GM21786 (cell line): ENCODE measurements at regions not wholly inside any gene's neighbourhood (a gene's known extent, or its start where the extent isn't known, plus 50 kb on each side); places are given as distances from the start of the nearest gene placed in this dataset.
"Not testable (repeated sequence)": the region's sequence is repeated elsewhere in the genome, so short reads cannot be mapped to it uniquely, and the experiment has no call there.

Experiments used
- ATAC-seq: cut with Tn5 transposase; IDR thresholded peaks from one replicate; pipeline ENCODE4 v1.9.1; 2021; ENCODE audit not compliant: unreplicated experiment

DNA sequence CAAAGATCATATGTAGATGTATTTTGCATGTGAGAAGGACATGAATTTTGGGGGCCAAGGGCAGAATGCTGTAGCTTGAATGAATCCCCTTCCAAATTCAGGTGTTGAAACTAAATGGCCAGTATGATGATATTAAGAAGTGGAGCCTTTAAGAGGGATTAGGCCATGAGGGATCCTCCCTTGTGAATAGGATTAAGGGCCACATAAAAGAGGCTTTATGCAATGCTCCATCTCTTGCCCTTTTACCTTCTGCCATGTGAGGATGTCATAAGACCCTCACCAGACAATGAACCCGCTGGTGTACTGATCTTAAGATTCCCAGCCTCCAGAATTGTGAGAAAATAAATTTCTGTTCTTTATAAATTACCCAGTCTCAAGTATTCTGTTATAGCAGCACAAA lies 206.1 kb downstream of the YTHDC2 start:
- ATAC-seq: no peak

DNA sequence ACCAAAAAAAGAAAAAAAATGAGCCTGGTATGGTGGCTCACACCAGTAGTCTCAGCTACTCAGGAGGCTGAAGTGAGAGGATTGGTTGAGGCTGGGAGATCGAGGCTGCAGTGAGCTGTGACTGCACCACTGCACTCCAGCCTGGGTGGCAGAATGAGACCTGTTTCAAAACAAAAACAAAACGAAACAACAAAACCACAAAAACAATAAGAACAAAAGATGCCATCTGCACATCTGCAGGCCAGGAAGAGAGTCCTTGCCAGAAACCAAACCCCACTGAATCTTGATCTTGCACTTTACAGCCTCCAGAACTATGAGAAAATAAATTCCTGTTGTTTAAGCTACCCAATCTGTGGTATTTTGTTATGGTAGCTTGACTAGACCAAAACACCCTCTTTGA lies 207.7 kb downstream of the YTHDC2 start:
- no peak for ATAC-seq

DNA sequence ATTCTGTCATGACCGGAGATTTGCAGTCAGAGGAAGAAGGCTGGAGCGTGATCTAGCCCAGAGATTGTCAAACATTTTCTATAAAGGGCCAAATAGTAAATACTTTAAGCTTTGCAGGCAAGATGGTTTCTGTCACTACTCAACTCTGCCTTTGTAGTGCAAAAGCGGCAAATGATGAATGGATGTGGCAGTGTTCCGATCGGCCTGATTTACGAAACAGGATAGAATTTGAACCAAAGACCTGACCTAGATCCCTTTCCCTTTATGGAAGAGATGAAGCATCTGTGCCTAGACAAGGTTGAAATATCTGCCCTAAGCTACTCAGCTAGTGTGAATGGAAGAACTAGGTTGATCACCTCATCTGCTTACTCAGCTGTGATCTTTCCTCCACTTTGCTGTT lies 209.5 kb downstream of the YTHDC2 start:
- ATAC-seq: no peak

DNA sequence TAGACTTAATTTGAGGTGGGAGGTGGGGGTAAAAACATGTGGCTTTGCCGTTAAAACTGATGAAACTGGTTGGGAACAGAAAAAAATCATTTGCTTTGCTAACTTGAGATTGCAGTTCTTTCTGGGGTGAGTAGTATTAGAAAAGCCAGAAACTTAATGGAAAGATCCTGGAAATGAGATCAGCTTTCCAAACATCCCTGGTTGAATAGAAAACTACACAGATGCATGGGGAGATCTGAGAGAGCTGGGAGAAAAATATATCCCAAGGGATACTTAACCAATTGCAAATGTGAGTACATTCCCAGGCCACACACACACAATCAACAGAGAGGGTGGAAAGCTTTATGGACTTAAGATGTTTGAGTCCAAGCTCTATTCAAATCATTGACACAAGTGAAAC lies 222.3 kb downstream of the YTHDC2 start:
- ATAC-seq: no peak

DNA sequence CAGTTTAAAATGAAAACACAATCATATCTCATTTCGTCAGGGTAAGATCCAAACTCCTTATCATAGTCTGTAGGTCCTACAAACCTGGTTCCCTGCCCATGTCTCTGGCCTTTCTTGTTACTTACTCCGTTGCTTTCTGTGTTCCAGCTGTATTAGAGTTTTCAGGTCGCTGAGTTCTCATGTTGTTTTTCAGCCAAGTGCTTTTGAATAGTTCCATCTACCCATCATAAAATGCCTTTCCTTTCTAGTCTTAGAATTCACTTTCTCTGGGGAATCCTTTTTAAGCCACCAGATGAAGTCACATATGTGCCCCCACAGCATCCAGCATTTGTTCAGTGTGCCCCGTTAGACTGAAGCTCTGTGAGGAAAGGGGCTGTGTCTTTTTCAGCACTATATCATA lies 228.7 kb downstream of the YTHDC2 start:
- ATAC-seq: no peak

DNA sequence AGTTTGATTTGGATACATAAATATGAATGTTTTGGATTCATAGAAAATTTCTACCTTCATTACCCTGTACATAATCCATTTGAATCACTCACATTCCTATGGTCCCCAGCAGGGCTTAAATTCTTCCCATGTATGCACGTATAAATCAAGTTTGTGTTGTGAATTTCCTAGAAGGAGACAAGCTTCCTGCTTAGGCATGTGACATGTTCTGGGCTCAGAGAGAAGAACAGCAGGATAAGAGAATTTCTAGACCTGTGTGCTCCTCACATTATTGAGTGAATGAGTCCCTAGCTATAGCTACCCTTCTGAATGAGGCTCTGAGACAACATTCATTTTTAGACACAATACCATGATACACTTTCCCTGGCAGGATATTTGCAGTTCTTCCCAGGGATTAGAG lies 229.1 kb downstream of the YTHDC2 start:
- no peak for ATAC-seq

DNA sequence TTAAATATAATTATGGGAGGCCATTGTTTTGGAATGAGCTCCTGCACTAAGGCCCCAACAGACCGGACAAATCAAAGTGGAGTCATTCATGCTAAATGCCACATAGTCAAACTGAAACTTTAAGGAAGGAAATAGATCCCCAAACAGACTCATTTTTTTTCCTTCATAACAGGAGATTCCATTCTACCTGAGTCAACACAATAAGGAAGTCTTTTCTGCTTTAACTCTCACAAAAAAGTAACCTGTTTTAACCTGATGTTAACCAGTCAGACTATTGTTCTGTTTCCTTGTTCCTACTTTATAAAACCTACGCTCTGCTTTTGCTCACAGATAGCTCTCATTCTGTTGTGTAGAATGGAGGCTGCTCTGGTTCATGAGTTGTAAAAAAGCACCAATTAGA lies 234.9 kb downstream of the YTHDC2 start:
- ATAC-seq: no peak

DNA sequence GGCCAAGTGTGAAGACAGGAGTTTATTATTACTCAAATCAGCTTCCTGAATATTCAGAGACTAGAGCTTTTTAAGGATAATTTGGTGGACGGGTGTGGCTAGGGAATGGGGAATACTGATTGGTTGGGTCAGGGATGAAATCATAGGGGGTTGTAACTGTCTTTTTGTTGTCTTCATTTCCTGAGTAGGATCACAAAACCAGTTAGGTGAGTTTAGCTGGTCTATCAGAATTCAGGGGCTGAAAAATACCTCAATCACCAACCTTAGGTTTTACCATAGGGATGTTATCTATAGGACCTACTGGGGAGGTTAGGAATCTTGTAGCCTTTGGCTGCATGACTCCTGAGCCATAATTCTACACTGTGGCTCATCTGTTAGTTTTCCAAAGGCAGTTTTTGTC lies 235.8 kb downstream of the YTHDC2 start:
- no peak for ATAC-seq

DNA sequence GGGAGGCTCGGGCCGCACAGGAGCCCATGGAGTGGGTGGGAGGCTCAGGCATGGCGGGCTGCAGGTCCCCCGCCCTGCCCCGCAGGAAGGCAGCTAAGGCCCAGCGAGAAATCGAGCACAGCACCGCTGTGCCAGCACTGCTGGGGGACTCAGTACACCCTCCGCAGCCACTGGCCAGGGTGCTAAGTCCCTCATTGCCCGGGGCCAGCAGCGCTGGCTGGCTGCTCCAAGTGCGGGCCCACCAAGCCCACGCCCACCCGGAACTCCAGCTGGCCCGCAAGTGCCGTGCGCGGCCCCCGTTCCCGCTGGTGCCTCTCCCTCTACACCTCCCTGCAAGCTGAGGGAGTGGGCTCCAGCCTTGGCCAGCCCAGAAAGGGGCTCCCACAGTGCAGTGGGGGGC lies 239.7 kb downstream of the YTHDC2 start:
- ATAC-seq: not testable (repeated sequence)

DNA sequence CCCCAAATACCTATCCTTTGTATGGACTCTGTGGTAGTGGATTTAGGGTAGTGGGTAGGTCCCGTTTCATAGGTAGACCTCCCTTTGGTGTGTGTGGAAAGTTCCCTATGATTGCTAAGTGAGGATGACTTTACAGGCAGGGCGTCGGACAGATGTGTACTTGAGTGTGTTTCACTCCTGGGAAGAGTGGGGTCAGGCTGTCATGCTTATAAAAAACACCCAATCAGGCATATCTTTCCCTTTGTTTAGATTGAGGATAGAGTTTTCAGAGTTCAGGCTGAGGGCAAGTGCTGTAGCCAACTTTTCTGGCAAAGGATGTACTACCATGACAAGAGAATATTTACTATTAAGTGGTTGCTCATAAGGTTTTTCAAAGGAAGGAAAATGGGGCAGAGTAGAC lies 242.0 kb downstream of the YTHDC2 start:
- no peak for ATAC-seq

DNA sequence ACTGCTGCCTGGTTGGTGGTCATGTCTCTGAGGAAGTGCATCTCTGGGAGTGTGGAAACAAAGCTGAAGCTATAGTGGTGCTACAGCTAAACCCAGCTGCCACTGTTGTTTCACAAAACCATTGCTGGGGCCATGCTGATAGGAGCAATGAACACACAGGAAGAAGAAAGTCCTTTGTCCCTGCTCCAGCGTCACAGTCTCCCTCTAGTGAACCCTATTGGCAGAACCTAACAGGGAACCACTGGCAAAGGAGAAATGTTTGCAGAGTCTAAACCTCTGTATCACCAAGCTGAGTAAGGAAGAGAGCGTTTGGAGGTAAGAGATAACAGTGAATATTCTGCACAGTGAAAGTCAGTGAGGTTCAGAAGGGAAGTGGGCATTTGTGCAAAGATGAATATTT lies 244.0 kb downstream of the YTHDC2 start:
- ATAC-seq: no peak

DNA sequence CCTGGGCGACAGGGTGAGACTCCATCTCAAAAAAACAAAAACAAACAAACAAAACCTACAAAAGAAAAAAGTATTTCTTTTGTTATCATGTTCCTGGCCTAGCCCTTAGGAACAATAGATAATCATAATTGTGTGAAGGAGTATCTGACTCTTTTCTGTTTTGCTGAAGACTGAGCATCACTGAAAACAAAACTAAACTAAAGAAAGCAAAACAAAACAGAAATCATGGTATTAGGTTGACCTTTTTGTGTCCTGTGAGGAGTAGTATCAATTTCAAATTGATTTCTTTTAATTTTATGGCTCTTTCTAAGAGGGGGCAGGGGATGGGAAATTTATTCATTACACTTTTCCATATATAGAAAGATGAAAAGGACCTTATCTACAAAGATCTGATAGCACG lies 246.0 kb downstream of the YTHDC2 start:
- no peak for ATAC-seq

DNA sequence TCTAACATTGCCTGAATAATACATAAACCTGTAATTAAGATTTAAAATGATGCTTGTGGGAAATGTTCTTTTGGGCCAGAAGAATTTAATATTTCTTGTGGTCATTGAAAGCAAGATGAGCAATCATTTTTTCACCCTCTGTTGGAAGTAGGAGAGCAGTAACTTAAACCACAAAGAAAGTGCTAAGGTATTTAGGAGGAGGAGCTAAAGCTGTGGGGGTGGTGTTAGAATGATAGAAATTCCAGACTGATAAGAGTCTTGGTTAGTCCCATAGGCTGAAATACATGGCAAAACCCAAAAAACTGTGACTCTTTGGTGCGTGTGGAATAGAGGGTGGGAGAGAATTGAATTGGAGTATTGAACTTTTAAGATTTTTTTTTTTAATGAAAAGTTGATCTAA lies 247.0 kb downstream of the YTHDC2 start:
- no peak for ATAC-seq

DNA sequence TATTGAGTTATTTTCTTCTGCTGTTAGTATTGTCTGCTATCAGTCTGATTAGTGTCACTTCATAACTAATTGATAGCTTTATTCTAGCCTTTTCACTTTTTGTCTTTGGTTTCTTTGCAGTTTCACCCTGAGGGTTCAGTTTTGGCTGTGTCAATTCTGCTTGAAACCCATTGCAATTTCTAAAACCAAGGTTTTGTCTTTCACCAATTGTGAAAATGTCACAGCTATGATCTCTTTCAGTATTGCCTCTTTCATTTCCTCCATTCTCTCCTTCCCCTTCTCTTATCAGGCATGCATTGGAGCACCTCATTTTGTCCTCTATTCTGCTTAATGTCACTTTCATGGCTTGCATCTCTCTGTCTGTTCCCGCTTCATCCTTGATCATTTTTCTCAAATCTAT lies 248.1 kb downstream of the YTHDC2 start:
- ATAC-seq: no peak

DNA sequence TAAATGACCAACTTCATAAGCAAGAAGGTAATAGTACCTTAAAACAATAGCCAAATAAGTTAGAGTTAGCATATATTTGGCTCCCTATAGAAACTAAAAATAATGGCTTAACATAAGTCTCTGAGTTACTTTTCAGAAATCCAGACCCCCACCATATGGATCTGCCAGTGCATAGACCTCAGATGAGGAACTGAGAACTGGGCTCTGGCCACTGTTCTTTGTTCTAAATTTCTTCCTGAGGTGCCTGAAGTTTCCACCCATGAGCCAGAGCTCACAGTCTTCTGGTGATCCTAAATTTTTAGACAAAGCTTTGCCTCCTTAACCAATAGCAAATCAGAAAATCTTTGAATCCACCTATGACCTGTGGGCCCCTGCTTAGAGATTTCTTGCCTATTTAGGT lies 250.9 kb downstream of the YTHDC2 start:
- ATAC-seq: no peak

DNA sequence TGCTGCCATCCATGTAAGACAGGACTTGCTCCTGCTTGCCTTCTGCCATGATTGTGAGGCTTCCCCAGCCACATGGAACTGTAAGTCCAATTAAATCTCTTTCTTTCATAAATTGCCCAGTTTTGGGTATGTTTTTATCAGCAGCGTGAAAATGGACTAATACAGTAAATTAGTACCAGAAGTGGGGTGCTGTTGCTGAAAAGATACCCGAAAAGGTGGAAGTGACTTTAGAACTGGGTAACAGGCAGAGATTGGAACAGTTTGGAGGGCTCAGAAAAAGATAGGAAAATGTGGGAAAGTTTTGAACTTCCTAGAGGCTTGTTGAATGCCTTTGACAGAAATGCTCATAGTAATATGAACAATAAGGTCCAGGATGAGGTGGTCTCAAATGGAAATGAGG lies 253.3 kb downstream of the YTHDC2 start:
- not testable (repeated sequence) for ATAC-seq

DNA sequence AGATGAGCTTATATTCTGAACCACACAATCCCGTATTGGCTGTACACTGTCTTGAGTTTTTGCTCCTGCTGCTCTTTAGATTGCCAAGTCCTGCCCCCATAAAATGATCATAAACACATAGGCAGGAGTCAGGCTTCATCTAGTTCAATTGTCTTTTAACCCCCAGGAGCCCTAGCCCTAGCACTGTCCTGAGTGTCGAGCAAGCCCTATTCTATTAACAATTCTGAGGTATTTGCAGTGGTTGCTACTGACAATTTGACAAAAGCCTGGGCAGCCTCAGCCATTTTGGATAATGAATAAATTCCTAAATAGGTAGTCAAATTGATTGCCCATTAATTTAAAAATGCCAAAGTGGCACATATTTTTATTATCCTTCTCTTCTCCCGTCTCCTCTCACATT lies 257.2 kb downstream of the YTHDC2 start:
- ATAC-seq: no peak

DNA sequence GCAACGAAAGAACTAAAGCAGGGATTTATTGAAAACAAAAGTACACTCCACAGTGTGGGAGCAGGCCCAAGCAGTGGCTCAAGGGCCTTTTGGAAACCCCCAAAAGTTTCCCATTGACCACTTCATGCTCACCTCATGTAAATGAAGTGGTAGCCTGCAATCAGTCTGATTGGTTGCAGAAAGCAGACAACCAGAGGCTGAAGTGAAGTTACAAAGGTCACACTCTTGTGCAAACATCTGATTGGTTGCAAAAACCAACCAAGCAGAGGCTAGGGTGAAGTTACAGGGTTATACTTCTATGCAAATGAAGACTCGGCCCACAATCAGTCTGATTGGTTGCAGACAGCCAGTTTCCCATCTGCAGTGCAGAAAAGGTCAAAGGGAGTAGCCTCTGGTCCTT lies 258.0 kb downstream of the YTHDC2 start:
- peak; percentile 52 for ATAC-seq

DNA sequence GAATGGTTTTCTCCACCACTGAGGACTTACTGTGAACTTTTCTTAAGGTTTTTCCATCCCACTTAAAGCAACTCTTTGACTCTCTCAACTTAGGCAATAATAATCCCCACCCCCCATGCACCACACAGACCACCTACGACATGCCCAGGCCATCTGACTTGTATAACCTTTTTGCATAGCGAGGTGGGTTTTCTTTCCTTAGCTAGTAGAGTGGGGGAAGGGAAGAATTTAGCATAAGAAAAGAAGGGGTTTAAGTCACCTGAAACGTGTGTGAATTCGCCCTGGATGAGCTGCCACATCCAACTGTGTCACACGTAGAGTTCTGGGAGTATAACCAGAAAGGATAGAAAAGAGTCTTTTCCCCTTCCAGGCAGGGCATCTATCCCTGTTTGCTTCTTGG lies 262.7 kb downstream of the YTHDC2 start:
- ATAC-seq: no peak

DNA sequence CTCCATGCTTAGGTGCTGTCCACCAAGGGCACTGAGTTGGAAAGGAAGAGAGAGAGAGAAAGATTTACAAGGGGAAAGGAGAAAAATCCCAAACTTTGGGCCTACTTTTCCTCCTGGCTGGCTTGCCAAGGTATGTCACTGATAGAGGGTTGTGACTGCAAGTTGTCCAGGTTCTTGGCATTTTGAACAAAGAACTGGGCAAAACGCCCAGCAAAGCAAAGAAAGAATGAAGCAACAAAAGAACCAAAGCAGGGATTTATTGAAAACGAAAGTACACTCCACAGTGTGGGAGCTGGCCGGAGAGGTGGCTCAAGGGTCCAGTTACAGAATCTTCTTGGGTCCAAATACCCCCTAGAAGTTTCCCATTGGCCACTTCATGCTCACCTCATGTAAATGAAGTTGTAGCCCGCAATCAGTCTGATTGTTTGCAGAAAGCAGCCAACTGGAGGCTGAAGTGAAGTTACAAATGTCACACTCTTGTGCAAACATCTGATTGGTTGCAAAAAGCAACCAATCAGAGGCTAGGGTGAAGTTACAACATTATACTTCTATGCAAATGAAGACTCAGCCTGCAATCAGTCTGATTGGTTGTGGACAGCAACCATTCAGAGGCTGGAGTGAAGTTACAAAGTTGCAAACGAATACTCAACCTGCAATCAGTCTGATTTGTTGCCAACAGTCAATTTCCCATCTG lies 263.5 kb downstream of the YTHDC2 start:
- ATAC-seq: no peak

DNA sequence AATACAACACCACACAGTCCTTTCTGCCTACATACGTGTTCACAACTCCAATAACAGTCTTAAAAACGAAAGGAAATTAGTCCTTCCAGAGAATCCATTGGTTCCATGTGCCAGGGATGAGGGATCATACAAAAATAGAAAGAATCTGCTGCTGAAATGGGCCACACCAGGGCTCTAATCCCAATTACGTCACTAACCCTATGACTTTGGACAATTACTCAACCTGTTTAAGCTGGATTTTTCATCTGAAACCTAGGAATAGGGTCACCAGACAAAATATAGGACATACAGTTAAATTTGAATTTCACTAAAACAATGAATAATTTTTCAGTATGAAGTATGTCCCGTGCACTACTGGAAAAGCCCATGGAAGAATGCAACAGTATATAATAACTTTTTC lies 264.7 kb downstream of the YTHDC2 start:
- no peak for ATAC-seq

DNA sequence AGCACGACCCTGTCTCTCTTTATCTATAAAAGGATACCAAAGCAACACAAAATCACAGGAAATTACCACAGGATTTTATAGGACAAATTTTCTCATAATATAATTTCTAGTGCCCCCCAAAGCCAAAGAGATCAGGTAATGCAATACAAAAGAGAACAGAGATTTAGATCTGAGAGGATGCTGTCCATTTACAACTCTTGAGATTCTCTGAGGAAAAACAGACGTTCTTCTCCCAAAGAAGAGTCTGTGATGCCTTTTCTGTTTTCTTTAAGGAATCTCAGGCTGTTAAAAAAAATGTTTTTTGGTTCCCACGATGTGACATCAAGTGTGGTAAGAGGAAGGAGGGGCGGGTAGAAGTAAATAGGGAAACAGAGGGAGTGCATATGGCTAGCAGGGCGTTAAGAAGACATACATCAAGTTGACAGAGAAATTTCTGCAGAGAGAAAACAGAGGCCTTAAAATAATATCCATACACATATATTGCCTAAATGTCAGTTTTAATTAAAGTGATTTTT lies 274.7 kb downstream of the YTHDC2 start:
- ATAC-seq: no peak

DNA sequence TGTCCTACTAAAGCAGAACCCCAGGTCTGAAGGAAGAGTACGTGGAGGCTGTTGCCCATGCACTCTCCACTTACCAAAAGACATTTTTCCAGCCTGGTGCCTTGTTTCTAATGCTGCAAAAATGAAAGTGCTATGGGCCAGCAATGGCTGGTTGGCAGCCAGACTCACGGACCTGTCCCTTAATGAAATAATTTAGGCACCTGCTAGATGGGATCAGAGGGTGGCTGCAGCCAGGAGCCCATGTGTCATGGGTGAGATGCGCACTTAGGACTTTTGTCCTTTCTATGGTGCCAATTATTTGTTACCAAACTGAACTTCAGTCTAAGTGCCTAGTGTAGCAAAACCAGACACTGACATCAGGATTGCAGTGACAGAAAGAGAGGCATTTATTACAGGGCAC lies 276.3 kb downstream of the YTHDC2 start:
- ATAC-seq: no peak
